HEK293 (cell line): ENCODE measurements at regions not wholly inside any gene's neighbourhood (a gene's known extent, or its start where the extent isn't known, plus 50 kb on each side); places are given as distances from the start of the nearest gene placed in this dataset.

Experiments used
- CTCF ChIA-PET: fragments of 350-600 bp; formaldehyde crosslinking; extraction: SDS; loops from one replicate; lab custom pipeline; 2021; ENCODE audit warnings: antibody characterized with exemption; lab: Yijun Ruan, JAX
- POLR2A ChIA-PET: fragments of 300-600 bp; formaldehyde crosslinking; extraction: SDS; loops from one replicate; lab custom pipeline; 2020; ENCODE audit warnings: antibody characterized with exemption, inconsistent platforms; lab: Yijun Ruan, JAX
- H3K27ac ChIP-seq: fragments of 200-500 bp; sonication (Bioruptor generic); 2 replicates; pipeline ENCODE4 v1.5.1; 2014; ENCODE audit warnings: low read depth, low read length, control low read depth, inconsistent platforms; ENCODE audit errors: extremely low read depth
- H3K36me3 ChIP-seq, 2 experiments: fragments of 200-500 bp in 1 of 2; sonication (Bioruptor generic) in 1 of 2; 1 replicate in 1 of 2; 2 replicates in 1 of 2; pipeline ENCODE4 v1.5.1; 2014 to 2017; ENCODE audit warnings: inconsistent platforms in 2 of 2, low read length in 2 of 2; ENCODE audit not compliant: control insufficient read depth in 2 of 2, insufficient read depth in 1 of 2
- H3K4me1 ChIP-seq: fragments of 200-500 bp; sonication (Bioruptor generic); 2 replicates; pipeline ENCODE4 v1.5.1; 2014; ENCODE audit warnings: mild to moderate bottlenecking, low read length, inconsistent platforms; ENCODE audit not compliant: control insufficient read depth, insufficient read depth
- H3K4me3 ChIP-seq: 2 replicates; pipeline ENCODE4 v1.5.1; 2011; ENCODE audit warnings: low read depth, mild to moderate bottlenecking, control low read depth, low read length, moderate library complexity
- H3K9me3 ChIP-seq: fragments of 200-500 bp; sonication (Bioruptor generic); 2 replicates; pipeline ENCODE4 v1.5.1; 2014; ENCODE audit warnings: low read depth, low read length, inconsistent platforms; ENCODE audit not compliant: control insufficient read depth, insufficient read depth
- HIC1 ChIP-seq: fragments of 450-650 bp; formaldehyde crosslinking; IDR thresholded peaks from 2 replicates; pipeline ENCODE4 v1.5.1; 2016; ENCODE audit warnings: missing biosample characterization, missing genetic modification characterization
- HOXA7 ChIP-seq: sonication (generic); formaldehyde crosslinking; IDR thresholded peaks from 2 replicates; pipeline ENCODE4 v1.8.1; 2022; ENCODE audit warnings: missing genetic modification reagents, borderline replicate concordance
- OVOL3 ChIP-seq: fragments of 450-650 bp; formaldehyde crosslinking; IDR thresholded peaks from 2 replicates; pipeline ENCODE4 v1.5.1; 2016; ENCODE audit warnings: missing biosample characterization, missing genetic modification characterization
- PRDM4 ChIP-seq: fragments of 450-650 bp; formaldehyde crosslinking; IDR thresholded peaks from 2 replicates; pipeline ENCODE4 v1.5.1; 2017; ENCODE audit warnings: missing biosample characterization, missing genetic modification characterization
- PRDM6 ChIP-seq: fragments of 450-650 bp; formaldehyde crosslinking; IDR thresholded peaks from 2 replicates; pipeline ENCODE4 v1.5.1; 2017; ENCODE audit warnings: missing biosample characterization, missing genetic modification characterization
- ZFP41 ChIP-seq: fragments of 450-650 bp; formaldehyde crosslinking; IDR thresholded peaks from 2 replicates; pipeline ENCODE4 v1.5.1; 2016; ENCODE audit warnings: missing biosample characterization, missing genetic modification characterization, borderline replicate concordance
- ZNF148 ChIP-seq: fragments of 450-650 bp; formaldehyde crosslinking; IDR thresholded peaks from 2 replicates; pipeline ENCODE4 v1.5.0; 2017; ENCODE audit warnings: missing biosample characterization, missing genetic modification characterization, borderline replicate concordance
- ZNF423 ChIP-seq: fragments of 450-650 bp; formaldehyde crosslinking; IDR thresholded peaks from 2 replicates; pipeline ENCODE4 v1.5.1; 2016; ENCODE audit warnings: missing biosample characterization, missing genetic modification characterization
- ZNF548 ChIP-seq: fragments of 450-650 bp; formaldehyde crosslinking; IDR thresholded peaks from 2 replicates; pipeline ENCODE4 v1.5.1; 2016; ENCODE audit warnings: missing biosample characterization, missing genetic modification characterization
- ZNF677 ChIP-seq: fragments of 450-650 bp; IDR thresholded peaks from 2 replicates; pipeline ENCODE4 v1.5.0; 2018; ENCODE audit warnings: missing biosample characterization, mild to moderate bottlenecking, missing genetic modification characterization, moderate library complexity

- POLR2A ChIA-PET, result interaction anchor here (0.6 to 0.7 kb wide), 2 partner anchors 13 to 503 kb away, joined by 3 to 4 read pairs; no protein-coding TSS in a partner anchor
- no peak overlapping the region for H3K27ac ChIP-seq
- no peaks in the 10 kb centered on the region for H3K4me1 ChIP-seq
- TF ChIP-seq ZNF677 (tag by site-specific recombination) (no peak), ZFP41 (tag by site-specific recombination) (no peak), HOXA7 (CRISPR knock-in tag) (no peak), ZNF548 (tag by site-specific recombination) (no peak), ZNF148 (tag by site-specific recombination) (no peak)
- TF ChIP-seq, all 188 proteins: peak for 0
- H3K4me3 ChIP-seq, result no peak overlapping the region
- no peaks in the 10 kb centered on the region for H3K9me3 ChIP-seq
- CTCF ChIA-PET, result interaction anchor here (0.6 to 1.6 kb wide), 3 partner anchors 8 to 358 kb away, joined by 3 to 5 read pairs (median 3); no protein-coding TSS in a partner anchor
- no peaks in the 10 kb centered on the region for H3K36me3 ChIP-seq
These were observed 504.9 kb upstream of the MARCKS start for GRCh38 chr6:113352029-113352801.

GRCh38 chr6:113352831-113353230 lies 504.3 kb upstream of the MARCKS start:
- H3K9me3 ChIP-seq, result no peaks in the 10 kb centered on the region
- H3K27ac ChIP-seq, result no peak overlapping the region
- CTCF ChIA-PET, result interaction anchor here (0.6 to 1.6 kb wide), 2 partner anchors 46 to 358 kb away, joined by 3 to 5 read pairs; no protein-coding TSS in a partner anchor
- TF ChIP-seq ZNF423 (tag by site-specific recombination), result no peak
- no peak for TF ChIP-seq OVOL3 (tag by site-specific recombination)
- peak; percentile 60 for TF ChIP-seq PRDM4 (tag by site-specific recombination)
- 0 out of 2 replicates have a peak, but pooled peaks have one; percentile 11 for TF ChIP-seq HIC1 (tag by site-specific recombination)
- 0 out of 2 replicates have a peak, but pooled peaks have one; percentile 21 for TF ChIP-seq PRDM6
- POLR2A ChIA-PET, result interaction anchor here (0.6 kb wide), 1 partner anchor 12 kb away, joined by 3 read pairs; no protein-coding TSS in a partner anchor
- H3K4me1 ChIP-seq, result no peaks in the 10 kb centered on the region
- H3K4me3 ChIP-seq, result no peak overlapping the region
- H3K36me3 ChIP-seq, result no peaks in the 10 kb centered on the region
